ENCODE measurements at regions not wholly inside any gene's neighbourhood (a gene's known extent, or its start where the extent isn't known, plus 50 kb on each side); places are given as distances from the start of the nearest gene placed in this dataset.

- H4K20me1 ChIP-seq (ENCODE audit: insufficient read depth, low read length): no peaks in the 10 kb centered on the region
- ATAC-seq (ENCODE audit: insufficient read depth, low read depth) (peak; percentile 78), DNase-seq (no peak)
- no peak overlapping the region for H2AFZ ChIP-seq (ENCODE audit: low read depth, low read length)
- peak overlapping the region; percentile 1; the same call in 1 of the 2 replicates for H3K9ac ChIP-seq (ENCODE audit: low read depth, low read length)
- peak overlapping the region; percentile 27; the same call in 1 of the 2 replicates for H3K4me2 ChIP-seq (ENCODE audit: insufficient read depth, low read length)
- TF ChIP-seq CTCF (IDR thresholded peaks at IDR 0.05; ENCODE audit: borderline replicate concordance, extremely low read depth, low read length, poor library complexity, severe bottlenecking) (no peak), EZH2 (IDR thresholded peaks at IDR 0.05; ENCODE audit: borderline replicate concordance, low read depth, low read length, severe bottlenecking) (no peak)
- 0 out of 2 replicates have a peak, but pooled peaks cover 3% of the 10 kb centered on the region for H3K36me3 ChIP-seq (ENCODE audit: insufficient read depth, low read length)
- peak overlapping the region; percentile 70 for H3K27ac ChIP-seq (ENCODE audit: low read length)
- peaks cover 14% of the 10 kb centered on the region for H3K79me2 ChIP-seq (ENCODE audit: insufficient read depth, low read length)
- H3K4me1 ChIP-seq (ENCODE audit: insufficient read depth, low read length): peaks cover 37% of the 10 kb centered on the region
- no peaks in the 10 kb centered on the region for H3K9me3 ChIP-seq (ENCODE audit: insufficient read depth, low read length, severe bottlenecking)
- H3K4me3 ChIP-seq (ENCODE audit: low read depth in 1 of 2, low read length in 2 of 2): no peak overlapping the region
- no peaks in the 10 kb centered on the region for H3K27me3 ChIP-seq (ENCODE audit: insufficient read depth, low read length, poor library complexity)
These were observed 290.2 kb downstream of the SOX4 start for GRCh38 chr6:21883595-21884328.

DNA sequence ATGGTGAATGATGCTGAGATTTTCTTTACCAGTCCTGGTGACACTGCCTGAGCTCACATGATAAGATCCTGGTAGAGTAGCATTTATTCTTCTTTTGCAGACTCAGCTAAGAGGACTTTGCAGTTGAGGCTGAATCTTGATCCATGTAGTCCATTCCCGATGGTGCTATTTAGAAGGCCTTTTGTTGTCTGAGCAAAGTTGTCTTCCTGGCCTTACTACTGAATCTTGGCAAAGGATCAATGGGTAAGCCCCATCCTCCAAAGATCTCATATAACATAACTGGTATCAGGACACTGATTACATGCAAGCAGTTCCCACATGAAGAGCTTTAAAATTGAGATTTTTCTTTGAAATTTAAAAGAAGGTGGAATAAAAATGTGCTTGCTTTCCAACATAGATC lies 291.6 kb downstream of the SOX4 start:
- no peak for TF ChIP-seq CTCF (IDR thresholded peaks at IDR 0.05; ENCODE audit: borderline replicate concordance, extremely low read depth, low read length, poor library complexity, severe bottlenecking)
- no peak for TF ChIP-seq EZH2 (IDR thresholded peaks at IDR 0.05; ENCODE audit: borderline replicate concordance, low read depth, low read length, severe bottlenecking)
- DNase-seq (no peak), ATAC-seq (ENCODE audit: insufficient read depth, low read depth) (no peak)
- Histone ChIP-seq H3K4me3 (ENCODE audit: low read depth in 1 of 2, low read length in 2 of 2) (no peak overlapping the region), H4K20me1 (ENCODE audit: insufficient read depth, low read length) (no peaks in the 10 kb centered on the region), H3K9ac (ENCODE audit: low read depth, low read length) (no peak overlapping the region), H3K9me3 (ENCODE audit: insufficient read depth, low read length, severe bottlenecking) (no peaks in the 10 kb centered on the region), H3K79me2 (ENCODE audit: insufficient read depth, low read length) (peaks cover 14% of the 10 kb centered on the region), H3K36me3 (ENCODE audit: insufficient read depth, low read length) (0 out of 2 replicates have a peak, but pooled peaks cover 3% of the 10 kb centered on the region), H3K27ac (ENCODE audit: low read length) (peak overlapping the region; percentile 16; the same call in 1 of the 2 replicates), H3K4me2 (ENCODE audit: insufficient read depth, low read length) (no peak overlapping the region), H3K27me3 (ENCODE audit: insufficient read depth, low read length, poor library complexity) (no peaks in the 10 kb centered on the region), H3K4me1 (ENCODE audit: insufficient read depth, low read length) (peaks cover 37% of the 10 kb centered on the region), H2AFZ (ENCODE audit: low read depth, low read length) (no peak overlapping the region)

GRCh38 chr6:21885532-21886114 lies 292.1 kb downstream of the SOX4 start:
- H2AFZ ChIP-seq (ENCODE audit: low read depth, low read length): no peak overlapping the region
- 0 out of 2 replicates have a peak, but pooled peaks cover 3% of the 10 kb centered on the region for H3K36me3 ChIP-seq (ENCODE audit: insufficient read depth, low read length)
- H3K9me3 ChIP-seq (ENCODE audit: insufficient read depth, low read length, severe bottlenecking): no peaks in the 10 kb centered on the region
- no peak for TF ChIP-seq CTCF (IDR thresholded peaks at IDR 0.05; ENCODE audit: borderline replicate concordance, extremely low read depth, low read length, poor library complexity, severe bottlenecking)
- TF ChIP-seq EZH2 (IDR thresholded peaks at IDR 0.05; ENCODE audit: borderline replicate concordance, low read depth, low read length, severe bottlenecking): no peak
- peaks cover 37% of the 10 kb centered on the region for H3K4me1 ChIP-seq (ENCODE audit: insufficient read depth, low read length)
- H3K27ac ChIP-seq (ENCODE audit: low read length): no peak overlapping the region
- no peaks in the 10 kb centered on the region for H3K27me3 ChIP-seq (ENCODE audit: insufficient read depth, low read length, poor library complexity)
- no peak overlapping the region for H3K4me3 ChIP-seq (ENCODE audit: low read depth in 1 of 2, low read length in 2 of 2)
- ATAC-seq (ENCODE audit: insufficient read depth, low read depth) (no peak), DNase-seq (no peak)
- peaks cover 14% of the 10 kb centered on the region for H3K79me2 ChIP-seq (ENCODE audit: insufficient read depth, low read length)
- no peak overlapping the region for H3K4me2 ChIP-seq (ENCODE audit: insufficient read depth, low read length)
- no peaks in the 10 kb centered on the region for H4K20me1 ChIP-seq (ENCODE audit: insufficient read depth, low read length)
- no peak overlapping the region for H3K9ac ChIP-seq (ENCODE audit: low read depth, low read length)
